ENCODE measurements at regions not wholly inside any gene's neighbourhood (a gene's known extent, or its start where the extent isn't known, plus 50 kb on each side); places are given as distances from the start of the nearest gene placed in this dataset.
"Not testable (repeated sequence)": the region's sequence is repeated elsewhere in the genome, so short reads cannot be mapped to it uniquely, and the experiment has no call there.

- DNase-seq: no peak
Measured at GRCh38 chr2:33719067-33719466, 120.0 kb upstream of the FAM98A start.

DNA sequence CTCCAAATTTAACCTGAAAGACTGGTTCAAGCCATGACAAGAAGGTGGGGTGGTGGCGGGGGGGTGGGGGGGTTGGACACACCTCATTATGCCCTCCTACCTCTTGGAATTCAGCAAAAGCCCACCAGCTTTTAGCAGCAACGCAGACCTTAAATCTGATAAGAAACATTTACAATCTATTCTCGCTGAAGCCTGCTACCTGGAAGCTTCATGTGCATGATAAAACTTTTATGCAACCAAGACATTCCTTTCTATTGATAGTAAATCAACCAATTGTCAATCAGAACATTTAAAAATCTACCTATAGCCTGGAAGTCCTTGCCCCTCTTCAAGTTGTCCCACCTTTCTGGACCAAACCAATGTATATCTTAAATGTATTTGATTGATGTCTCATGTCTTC is 113.6 kb upstream of the FAM98A start:
- DNase-seq: no peak

GRCh38 chr2:33709951-33710350 is 110.9 kb upstream of the FAM98A start:
- DNase-seq: no peak

- no peak for DNase-seq
Measured at GRCh38 chr2:33707312-33707711, 108.2 kb upstream of the FAM98A start.

GRCh38 chr2:33706410-33706809 is 107.3 kb upstream of the FAM98A start:
- DNase-seq: peak; percentile 2

- DNase-seq: no peak
Measured at GRCh38 chr2:33704406-33704855, 105.3 kb upstream of the FAM98A start.

DNA sequence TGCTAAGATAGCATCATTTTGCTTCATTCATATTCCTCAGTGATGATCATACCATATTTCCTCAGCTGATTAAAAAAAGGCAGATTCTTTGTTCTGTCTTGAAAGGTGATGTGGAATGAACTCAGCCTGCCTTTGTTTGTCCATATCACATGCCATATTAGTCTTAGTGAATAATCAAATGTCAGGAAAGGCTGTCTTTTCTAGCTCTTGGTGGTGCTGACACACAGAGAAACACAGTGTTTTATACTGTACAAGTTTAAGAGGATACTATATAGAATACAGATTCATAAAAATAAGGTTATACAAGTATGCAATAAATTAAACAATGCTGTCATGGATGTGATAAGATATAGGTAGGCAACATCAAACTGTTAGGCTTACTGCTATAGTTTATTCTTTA is 97.1 kb upstream of the FAM98A start:
- no peak for DNase-seq

DNA sequence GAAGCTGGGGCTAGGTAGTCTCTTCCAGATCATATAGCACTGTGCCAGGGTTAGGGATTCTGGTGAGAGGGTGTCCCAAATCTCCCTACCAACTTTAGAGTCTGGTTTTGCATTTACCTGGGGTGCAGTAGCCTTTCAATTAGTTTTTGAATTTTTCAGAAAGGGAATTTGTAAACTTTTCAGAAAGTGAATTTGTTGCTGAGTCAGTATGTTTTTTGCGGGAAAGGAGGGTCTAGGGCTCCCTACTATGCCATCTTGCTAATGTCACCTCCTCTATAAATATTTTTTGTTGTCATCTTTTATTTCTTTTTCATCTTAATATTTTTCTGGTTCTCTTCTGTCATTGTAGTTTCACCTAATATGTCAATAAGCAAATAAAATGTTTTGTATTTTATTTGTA is 95.8 kb upstream of the FAM98A start:
- DNase-seq: no peak

- not testable (repeated sequence) for DNase-seq
Measured at GRCh38 chr2:33690686-33691085, 91.6 kb upstream of the FAM98A start.

- DNase-seq: no peak
Measured at GRCh38 chr2:33681364-33681757, 82.3 kb upstream of the FAM98A start.

- DNase-seq: no peak
Measured at GRCh38 chr2:33680644-33681363, 81.7 kb upstream of the FAM98A start.

GRCh38 chr2:33678436-33678835 is 79.3 kb upstream of the FAM98A start:
- no peak for DNase-seq

DNA sequence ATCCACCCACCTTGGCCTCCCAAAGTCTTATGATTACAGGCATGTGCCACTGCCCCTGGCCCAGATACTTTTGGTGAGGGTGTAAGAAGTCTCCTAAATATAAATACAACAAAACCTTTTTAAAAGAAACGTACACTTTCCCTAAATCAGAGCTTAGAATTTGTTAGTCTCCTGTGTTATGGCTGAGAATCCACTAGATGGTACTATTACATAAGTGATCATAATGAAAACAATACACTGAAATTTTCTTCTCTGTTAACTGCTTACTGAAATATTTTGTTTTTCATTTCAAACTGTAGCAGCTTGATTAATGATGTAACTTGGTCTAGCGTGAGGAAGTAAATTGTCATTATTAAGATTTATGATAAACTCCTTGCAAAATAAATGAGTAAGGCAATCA is 74.8 kb upstream of the FAM98A start:
- DNase-seq: no peak

- DNase-seq: no peak
Measured at GRCh38 chr2:33672896-33673295, 73.8 kb upstream of the FAM98A start.

DNA sequence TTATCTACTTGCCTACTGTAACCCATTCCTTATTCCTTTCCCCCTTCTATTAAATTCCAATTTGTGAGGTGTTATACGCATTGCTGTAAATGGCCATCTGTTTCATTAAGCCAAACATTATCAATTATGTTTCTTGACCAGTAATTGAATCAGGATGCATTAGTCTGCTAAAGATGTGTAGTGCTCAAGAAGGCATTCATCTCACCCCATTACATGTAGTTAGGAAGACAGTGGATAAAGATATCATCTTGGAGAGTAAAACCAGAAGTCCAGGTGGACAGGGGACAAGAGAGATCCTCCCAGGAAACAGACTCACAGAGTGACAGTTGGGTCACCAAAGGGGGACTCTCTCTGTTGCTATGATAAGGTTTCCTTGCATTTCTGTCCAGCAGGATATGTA is 73.3 kb upstream of the FAM98A start:
- no peak for DNase-seq

DNA sequence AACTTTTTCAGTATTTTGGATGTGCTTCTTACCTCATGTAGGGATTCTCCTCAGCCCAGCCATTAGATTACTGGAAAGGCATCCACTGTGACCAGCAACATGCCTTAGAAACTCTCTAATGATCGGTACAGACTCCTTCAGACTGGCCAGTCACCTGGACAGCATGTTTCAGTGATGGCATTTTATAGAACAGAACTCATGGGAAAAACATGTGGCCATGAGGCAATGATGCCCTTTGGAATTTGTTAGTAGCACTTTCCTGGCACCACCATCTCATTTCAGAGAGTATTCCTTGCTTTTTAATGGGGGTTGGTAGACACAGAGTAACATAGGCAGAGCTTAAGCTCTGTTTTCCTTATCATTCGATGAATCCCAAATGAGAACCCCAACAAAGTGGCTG is 72.1 kb upstream of the FAM98A start:
- DNase-seq: no peak

DNA sequence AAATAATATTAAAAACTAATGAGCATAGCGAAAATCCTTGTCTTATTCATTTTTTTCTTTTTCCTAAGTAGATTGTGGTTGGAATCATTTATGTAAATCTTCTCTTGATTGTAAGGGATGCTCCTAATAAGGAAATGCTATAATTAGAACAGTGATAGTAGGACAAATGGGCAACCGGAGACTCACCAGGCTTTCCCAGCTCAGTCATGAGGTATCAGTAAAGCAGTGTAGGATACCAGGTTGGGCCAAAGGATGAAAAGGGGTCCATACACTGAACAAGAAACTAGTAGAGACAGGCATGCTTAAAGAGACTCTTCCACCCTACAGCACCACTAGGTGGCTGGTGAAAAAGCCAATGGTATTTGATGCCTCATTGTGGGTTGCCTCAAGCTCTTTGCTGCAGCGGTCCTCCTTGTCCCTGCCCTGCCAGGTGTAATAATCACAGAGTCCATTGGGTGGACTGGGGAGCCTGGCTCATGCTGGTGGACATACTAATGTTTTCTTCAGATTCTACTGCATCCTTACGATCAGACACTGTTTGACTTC is 71.4 kb upstream of the FAM98A start:
- no peak for DNase-seq

DNA sequence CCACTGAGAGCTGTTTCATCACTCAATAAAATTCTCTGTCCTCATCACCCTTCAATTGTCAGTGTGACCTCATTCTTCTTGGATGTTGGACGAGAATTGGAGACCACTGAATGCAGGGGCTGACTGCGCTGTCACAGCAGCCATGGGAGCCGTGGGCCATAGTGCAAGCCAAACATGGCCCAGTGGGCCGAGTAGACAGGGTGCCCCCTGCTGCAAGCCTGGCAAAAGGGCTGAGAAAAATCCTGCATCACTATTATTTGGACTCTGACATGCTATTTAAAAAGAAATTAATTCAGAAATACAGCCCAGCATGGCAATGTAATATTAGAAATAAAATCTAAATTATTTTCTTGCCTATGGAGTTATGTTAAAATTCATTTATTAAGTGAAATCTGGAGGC is 67.8 kb upstream of the FAM98A start:
- no peak for DNase-seq

- DNase-seq: no peak
Measured at GRCh38 chr2:33665039-33665438, 65.9 kb upstream of the FAM98A start.

GRCh38 chr2:33660416-33661123 is 61.5 kb upstream of the FAM98A start:
- DNase-seq: no peak

GRCh38 chr2:33655626-33656320 is 56.7 kb upstream of the FAM98A start:
- no peak for DNase-seq

- no peak for DNase-seq
Measured at GRCh38 chr2:33652830-33653229, 53.7 kb upstream of the FAM98A start.

GRCh38 chr2:33650171-33650570 is 51.1 kb upstream of the FAM98A start:
- no peak for DNase-seq
